ENCODE measurements at regions not wholly inside any gene's neighbourhood (a gene's known extent, or its start where the extent isn't known, plus 50 kb on each side); places are given as distances from the start of the nearest gene placed in this dataset.

DNA sequence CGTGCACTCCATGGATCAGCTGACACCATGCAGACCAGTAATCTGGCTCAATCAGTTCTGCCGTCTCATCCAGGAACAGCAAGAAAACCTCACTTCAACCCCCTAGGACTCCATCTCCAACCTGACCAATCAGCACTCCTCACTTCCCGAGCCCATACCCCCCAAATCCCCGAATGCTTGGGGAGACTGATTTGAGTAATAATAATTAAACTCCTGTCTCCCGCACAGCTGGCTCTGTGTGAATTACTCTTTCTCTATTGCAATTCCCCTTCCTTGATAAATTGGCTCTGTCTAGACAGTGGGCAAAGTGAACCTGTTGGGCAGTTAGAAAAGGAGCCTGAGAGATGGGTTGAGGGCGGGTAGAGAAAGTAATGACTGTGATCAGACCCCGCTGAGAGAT, 320.0 kb downstream of the HAPSTR1 start:
- DNase-seq (ENCODE audit: low read depth in 3 of 3) = no peak

DNA sequence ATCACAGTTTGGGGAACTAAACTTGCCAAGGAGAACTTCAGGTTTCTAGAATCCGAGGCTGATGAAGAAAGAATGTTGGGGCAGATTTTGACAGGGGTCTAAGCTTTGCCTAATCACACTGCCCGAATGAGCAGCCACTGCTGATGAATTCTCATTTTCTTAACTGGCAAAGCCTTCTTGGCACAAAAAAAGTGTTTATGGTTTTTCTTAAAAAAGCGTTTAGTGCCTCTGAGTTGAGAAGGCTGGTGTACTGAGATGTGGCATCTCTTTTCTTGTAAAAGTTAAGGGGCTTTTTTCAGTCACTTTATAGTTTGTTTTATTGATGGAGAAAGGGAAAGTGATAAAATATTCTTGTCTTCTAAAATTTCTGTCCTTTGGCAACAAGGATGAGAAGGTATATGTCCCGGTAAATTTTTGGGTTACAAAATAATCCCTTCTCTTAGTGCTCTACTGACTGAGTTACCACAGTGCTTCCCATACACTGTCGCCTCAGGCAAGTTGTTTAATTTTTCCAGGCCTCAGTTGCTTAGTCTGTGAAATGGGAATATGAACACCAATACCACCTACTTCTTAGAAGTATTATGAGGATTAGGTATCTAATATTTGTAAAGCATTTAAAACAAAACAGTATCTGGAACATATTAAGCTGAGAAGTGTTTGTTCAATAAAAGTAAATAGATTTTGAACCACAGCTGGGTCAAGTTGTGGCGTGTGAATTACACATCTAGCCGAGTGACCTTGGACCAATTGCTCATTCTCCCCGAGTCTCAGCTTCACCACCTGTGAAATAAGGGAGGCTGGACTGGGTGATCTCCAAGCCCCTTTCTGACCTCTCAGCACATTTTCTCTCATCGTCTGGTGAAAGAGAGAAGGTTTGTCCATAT, 320.8 kb downstream of the HAPSTR1 start:
- DNase-seq (ENCODE audit: low read depth in 3 of 3) = no peak

DNA sequence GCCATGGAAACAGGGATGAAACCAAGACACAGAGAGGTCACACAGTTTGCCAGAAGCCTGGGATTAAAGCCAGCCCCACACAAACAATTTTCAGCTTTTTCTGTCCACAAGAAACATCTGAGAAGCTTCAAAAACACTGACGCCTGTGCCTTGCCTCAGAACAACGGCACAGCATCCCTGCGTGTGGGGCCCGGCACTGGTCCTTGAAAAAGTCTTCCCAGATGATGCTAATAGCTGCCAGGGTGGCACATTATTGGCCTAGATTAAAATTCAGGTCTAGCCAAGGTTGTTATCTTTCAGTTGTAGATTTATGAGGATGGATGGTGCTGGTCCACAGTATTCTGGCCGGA, 321.4 kb downstream of the HAPSTR1 start:
- no peak for DNase-seq (ENCODE audit: low read depth in 3 of 3)

DNA sequence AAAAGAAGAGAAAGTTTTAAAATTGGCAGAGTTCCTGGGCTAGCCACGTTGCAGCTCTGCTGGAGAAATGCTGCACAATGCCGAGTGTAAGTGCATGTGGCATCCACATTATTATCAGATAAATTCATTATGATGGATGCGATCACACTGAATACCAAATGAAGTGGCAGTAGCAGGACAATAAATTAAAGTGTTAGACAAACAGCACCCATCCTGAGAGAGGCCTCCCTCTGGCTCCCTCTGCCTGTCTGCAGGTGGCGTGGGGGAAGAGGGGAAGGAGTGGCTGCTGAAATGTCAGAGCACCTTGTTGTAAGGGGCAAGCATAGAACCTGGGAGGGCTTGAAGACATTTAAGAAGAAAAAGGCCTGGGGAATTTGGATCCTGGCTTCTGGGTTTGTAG, 324.1 kb downstream of the HAPSTR1 start:
- no peak for DNase-seq (ENCODE audit: low read depth in 3 of 3)

DNA sequence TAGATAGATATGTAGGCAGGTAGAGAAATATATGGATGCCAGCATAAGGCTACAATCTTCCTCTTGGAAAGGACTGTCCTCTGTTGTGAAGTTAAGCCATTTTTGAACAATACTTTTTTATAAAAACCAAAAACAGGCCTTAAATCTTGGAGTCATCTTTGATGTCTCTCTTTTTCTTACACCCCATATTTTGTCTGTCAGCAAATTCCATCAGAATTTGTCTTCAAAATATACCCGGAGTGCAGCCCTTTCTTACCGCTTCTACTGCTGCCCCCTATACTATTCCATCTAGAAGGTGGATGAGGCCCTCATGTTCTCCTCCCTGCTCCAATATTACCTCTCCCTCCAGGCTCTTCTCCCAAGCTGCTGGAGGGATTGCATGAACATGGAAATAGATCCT, 326.5 kb downstream of the HAPSTR1 start:
- DNase-seq (ENCODE audit: low read depth in 3 of 3) = no peak

DNA sequence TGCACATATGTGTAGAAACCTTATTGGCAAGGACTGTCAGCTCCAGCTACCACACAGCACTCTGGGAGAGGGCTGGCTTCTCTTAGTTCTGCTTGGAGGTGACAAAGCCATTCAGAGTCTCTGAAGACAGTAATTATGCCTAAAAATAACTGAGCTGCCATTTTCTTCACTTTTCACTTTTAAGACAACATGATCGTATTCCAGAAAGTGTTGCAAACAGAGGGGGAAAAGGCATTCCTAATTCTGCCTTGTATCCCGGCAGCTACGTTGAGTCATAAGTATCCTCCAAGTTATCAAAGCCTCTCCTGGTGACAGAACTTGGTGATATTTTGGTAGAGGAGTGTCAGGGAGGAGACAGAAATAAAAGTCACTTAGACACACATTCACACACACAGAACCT, 327.7 kb downstream of the HAPSTR1 start:
- DNase-seq (ENCODE audit: low read depth in 3 of 3) = no peak

DNA sequence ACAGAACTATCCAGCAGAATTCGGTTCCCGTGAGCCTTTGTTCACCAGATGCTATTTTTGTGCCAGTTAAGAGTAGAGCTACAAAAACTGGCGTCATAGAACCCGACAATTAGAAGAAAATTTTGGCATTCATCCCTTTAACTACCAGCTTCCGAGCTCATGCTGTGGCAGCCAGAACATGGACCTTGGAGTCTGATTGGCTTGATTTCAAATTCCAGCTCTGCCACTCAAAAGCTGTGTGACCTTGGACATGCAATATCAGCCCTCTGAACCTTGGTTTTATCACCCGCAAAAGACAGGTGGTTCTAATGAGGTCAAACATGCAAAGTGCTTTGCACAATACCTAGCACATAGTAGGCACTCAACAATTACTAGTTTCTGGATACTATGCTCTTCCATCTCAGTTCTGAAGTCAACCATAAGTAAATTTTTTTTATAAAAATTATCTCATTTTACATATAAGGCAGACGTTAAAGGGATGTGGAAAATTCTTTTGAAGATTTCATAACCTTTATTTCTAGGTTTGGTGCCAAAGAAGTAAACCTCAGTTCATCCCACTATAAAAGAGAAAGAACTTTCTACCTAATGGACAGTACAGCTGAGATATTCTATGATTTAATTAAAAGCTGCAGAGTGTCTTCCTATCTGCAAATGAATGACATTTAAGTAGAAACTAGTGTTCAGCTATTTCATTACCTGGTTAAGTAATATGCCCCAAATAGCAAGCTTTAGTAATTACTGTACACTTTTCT, 331.5 kb downstream of the HAPSTR1 start:
- DNase-seq (ENCODE audit: low read depth in 3 of 3) = no peak

DNA sequence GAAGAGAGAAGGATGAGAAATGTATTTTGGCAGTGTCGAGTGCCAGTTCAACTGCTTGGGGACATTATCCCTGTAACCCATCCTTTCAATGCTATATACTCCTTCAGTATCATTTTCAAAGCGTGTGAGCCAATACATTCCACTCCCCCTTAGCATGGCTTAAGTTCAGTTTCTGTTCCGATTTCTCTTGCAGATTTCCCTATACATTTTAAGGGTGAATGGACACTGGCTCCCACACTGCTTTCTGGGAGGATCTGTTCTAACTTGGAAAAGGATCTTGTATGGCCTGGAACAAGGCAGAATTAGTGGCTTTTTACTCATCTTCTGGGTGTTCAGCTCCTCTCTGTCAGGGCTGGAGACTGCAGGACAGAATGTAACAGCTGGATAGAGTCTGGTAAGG, 333.8 kb downstream of the HAPSTR1 start:
- no peak for DNase-seq (ENCODE audit: low read depth in 3 of 3)

DNA sequence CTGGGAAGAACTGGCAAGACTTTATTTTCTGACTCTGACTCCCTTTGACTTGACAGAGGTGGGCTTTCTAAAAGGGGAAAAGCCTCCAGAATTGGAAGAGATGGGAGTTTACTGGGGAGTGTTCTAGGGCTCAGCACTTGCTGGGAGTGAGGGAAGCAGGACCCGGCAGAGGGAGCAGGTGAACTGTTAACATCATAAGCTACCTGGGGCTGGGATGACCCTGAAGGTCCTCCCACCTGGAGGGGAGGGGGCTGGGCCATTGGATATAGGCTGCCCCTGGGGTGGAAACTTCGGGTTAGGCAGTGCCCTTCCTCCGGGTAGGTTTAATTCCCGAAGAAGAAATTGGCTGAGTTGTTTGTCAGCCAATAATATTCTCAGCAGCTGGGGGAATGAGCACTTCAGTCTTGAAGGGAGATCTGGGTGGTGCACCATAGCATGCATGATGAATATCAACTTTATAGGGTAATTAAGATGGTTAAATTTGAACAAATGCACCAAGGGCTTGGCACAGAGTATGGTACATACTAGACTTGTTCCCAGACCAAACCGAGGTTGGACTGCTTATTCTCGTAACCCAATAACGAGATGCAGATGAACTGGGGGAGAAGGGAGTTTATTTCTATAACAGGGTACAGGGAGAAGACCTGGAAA, 337.0 kb downstream of the HAPSTR1 start:
- DNase-seq (ENCODE audit: low read depth in 3 of 3) = no peak

DNA sequence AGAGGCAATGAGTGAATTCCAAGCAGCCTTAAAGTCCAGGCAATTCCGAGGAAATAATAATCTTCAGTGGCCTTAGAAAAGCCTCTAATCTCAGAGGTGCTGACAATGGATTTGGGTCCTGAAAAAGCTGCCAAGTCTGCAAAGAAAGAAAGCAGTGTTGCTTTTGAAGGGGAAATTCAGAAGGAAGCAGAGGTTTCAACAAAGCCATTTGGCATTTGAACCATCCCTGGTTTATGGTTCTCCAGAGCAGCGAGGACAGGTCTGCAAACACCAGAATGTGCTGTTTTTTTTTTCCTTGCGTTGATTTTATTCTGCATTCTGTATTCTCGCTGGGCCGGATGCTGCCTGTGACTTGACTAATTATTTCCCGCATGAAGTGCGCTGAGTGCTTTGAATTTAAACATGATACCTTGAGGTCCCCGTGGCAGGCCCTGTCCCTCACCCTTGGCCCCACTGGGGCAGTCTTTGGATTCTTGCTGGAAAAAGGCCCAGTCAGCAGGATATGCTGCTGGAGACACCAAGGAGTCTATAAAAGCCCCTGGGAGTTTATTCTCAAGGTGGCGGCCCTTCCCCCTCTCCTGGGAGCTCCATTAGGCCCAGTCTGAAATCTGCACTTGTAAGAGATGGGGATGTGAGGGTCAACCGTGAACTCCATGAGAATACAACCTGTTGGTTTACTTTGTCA, 338.3 kb downstream of the HAPSTR1 start:
- DNase-seq (ENCODE audit: low read depth in 3 of 3) = no peak

DNA sequence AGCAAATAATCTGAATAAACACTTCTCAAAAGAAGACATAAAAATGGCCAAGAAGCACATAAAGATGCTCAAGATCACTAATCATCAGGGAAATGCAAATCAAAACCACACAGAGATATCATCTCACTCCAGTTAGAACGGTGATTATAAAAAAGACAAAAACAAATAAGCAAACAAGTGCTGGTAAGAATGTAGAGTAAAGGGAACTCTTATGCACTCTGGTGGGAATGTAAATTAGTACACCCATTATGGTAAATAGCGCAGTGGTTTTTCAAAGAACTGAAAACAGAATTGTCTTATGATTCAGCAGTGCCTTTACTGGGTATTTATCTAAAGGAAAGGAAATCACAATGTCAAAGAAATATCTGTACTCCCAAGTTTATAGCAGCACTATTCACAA, 343.2 kb downstream of the HAPSTR1 start:
- no peak for DNase-seq (ENCODE audit: low read depth in 3 of 3)

DNA sequence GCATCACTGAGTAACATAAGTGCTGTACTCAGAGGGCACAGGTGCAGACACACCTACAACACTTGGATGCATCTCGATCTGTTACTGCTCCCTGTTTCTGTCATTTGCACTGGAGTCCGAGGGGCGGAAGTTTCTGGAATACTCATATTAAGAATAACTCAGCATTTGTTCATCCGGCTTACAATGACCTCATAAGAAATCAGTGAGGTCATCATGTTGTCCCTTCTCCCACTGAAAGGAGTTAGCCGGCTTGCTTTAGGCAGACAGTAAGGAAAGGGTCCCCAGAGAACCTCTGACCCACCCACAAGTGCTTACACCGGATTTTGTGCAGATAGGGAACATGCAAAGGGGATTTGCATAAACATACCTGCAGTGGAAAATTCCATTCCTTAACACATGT, 344.7 kb downstream of the HAPSTR1 start:
- no peak for DNase-seq (ENCODE audit: low read depth in 3 of 3)

DNA sequence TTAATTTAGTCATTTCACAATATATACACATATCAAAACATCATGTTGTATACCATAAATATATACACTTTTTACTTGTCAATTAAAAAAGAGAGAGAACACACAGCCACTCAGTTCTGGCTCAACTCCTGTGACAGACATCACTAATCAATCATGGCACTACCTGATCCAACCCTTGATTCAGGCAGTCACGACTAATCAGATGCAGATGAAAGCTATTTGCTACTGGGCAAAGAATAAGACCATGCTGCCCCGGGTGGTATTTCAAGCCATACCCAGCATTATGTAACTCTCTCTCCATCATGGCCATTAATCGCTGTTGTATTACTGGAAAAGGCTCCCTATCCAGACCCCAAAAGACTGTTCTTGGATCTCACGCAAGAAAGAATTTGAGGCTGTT, 345.7 kb downstream of the HAPSTR1 start:
- no peak for DNase-seq (ENCODE audit: low read depth in 3 of 3)

DNA sequence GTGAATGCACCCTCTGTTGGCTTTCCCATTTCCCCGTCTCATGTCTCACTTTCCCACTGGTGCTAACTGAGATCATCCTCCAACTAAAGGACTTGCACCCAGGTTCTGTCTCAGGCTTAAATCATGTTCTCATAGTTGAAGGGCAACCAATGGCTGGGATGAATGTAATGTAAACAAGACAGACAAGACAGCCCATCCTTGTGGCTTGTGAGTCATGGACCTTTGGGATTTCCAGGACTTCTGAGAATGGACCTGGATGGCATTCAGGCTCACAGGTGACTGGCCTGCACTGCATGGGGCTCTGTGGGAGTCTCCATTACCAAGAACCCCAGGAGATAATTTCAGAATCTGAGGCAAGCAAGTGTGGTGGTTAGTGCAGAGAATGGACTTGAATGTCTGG, 347.5 kb downstream of the HAPSTR1 start:
- no peak for DNase-seq (ENCODE audit: low read depth in 3 of 3)

DNA sequence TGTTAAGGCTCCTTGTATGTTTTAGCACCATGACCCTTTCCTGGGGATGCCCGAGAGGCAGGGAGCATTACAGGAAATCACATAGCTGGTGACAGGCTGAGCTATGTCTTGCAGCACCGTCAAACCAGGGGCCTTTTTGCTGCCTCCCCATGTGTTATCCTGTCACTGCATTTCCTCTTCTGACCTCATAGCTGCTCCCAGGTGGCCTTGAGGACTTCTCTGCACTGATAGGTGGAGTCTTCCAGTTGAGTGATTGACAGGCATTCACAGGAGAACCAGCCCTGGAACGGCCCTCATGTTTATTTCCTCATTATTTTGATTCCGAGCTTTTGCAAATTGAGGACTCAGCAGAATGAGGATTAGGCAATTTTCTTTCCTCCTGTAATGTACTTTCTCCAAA, 349.6 kb downstream of the HAPSTR1 start:
- no peak for DNase-seq (ENCODE audit: low read depth in 3 of 3)

DNA sequence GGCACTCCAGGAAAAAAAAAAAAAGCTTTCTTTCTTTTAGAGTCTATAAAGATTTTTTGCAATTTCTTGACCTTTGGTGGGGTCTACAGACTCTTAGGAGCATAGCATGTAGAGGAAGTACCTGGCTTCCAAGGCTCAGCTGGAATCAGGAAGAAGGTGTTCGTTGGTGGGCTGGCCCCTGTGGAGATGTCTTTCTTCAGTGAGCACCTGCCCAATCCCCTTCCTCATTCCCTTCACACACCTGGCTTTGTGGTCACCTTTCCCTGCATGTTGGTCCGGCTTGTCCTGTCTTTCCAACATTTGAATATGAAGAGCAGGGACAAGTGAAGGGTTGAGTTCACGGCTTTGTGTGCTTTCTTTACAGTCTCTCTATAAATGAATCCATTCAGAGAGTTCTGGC, 352.4 kb downstream of the HAPSTR1 start:
- DNase-seq (ENCODE audit: low read depth in 3 of 3) = no peak

DNA sequence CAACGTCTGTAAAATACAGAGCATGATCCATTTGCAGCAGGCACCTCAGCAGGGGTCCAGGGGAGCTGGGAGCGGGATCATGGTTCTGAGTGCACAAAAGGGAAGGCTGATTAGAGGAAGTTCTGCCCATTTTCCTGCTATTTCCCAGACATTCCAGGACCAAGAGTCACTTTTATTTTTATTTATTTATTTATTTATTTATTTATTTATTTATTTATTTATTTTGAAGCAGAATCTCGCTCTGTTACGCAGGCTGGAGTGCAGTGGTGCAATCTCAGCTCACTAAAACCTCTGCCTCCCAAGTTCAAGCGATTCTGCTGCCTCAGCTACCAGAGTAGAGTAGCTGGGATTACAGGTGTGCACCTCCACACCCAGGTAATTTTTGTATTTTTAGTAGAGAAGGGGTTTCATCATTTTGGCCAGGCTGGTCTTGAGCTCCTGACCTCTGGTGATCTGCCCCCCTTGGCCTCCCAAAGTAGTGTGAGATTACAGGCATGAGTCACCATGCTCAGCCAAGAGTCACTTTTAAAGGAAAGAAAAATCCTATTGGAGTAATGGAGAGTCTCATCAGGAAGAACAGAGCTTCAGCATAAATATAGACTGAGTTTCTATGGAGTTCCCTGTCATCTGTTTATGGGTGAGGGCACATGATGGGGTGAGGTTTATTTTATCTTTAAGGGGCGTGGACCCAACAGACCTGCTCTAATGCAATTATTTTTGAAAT, 355.2 kb downstream of the HAPSTR1 start:
- no peak for DNase-seq (ENCODE audit: low read depth in 3 of 3)

DNA sequence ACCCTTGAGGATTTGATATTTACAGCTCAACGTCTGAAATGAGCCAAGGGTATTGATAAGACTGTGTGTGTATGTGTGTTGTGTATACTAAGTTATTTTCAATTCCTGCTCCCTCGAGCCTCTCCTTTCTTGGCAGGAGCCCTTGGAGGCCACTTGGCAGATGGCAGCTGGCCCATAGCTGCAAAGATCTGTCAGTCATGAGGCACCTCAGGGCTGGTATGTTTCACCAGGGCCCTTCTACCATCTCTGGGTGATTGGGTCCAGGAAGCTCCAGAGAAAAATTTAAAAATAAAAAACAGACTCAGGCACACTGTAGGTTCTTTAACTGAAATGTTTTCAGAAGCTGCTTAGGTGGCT, 355.7 kb downstream of the HAPSTR1 start:
- DNase-seq (ENCODE audit: low read depth in 3 of 3) = no peak

DNA sequence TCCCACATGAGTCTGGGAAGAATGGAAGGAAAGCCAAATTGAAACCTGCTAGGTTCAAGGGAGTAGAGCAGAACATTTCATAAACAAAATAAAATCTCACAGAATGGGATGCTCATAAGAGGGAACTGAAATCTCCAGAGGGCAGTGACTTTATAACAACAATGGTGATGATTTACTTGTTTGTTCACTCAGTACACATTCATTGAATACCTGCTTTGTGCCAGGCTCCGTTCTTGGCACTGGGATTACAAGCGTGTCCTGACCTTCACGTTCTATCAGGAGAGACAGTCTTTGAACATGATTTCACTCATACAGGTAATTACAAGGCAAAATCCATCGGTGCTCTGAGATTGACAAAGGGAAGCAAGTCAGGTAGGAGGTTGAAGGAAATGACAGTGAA, 356.3 kb downstream of the HAPSTR1 start:
- DNase-seq (ENCODE audit: low read depth in 3 of 3) = no peak

DNA sequence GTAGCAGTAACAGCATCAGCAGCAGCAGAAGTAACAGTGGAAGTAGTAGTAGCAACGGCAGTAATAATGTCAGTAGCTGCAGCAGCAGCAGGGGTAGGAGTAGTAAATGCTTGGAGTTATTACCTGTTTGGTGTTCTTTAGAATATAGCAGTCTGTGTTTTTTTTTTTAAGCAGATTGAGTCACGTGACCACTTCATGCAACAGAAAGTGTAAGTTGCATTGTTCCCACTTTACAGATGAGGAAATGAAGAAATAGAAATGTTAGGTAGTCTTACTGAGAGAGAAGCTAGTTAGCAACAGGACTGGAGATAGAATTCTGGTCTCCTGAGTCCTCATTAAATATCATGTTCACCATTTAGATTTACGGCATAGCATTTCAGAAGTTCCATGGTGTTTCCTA, 358.2 kb downstream of the HAPSTR1 start:
- DNase-seq (ENCODE audit: low read depth in 3 of 3) = no peak

DNA sequence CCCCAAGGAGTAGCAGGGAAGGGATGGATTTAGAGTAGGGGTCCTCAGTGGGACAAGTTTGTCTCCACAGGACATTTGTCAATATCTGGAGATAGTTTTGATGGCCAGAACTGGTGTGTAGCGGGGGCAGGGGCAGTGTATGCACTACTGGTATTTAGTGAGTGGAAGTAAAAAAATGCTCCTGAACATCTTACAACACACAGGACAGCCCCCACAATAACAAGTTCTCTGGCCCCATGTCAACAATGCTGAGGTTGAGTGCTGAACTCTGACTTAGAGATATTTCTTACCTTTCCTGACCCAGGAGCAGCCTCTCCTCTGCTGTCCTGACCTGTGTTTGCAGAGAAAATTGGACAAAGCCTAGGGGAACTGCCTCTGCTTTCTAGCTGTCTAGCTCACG, 365.8 kb downstream of the HAPSTR1 start:
- DNase-seq (ENCODE audit: low read depth in 3 of 3) = no peak

DNA sequence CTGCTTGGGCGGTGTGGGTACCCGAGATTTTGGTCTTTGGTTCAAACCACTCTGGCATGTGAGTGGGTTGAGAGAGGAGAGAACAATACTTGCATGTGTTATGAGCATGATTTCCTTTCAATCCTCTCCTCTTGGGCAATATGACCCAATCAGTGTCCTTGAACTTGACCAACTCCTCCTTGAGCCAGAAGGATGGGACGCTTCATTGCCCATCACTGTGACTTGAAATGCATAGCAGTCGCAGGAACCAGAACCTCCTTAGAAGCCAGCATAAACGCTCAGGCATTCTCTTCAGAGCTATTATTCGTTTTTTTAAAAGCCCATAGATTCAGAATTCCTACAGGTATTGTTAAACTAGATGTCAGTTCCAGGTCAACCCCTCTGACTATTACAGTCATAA, 367.4 kb downstream of the HAPSTR1 start:
- DNase-seq (ENCODE audit: low read depth in 3 of 3) = no peak
